Endothelial cell of umbilical vein (primary cell): ENCODE measurements at regions not wholly inside any gene's neighbourhood (a gene's known extent, or its start where the extent isn't known, plus 50 kb on each side); places are given as distances from the start of the nearest gene placed in this dataset.

Source experiments
- EZH2 ChIP-seq: IDR thresholded peaks from 2 replicates; pipeline ENCODE4 v1.6.1; 2012; ENCODE audit warnings: borderline replicate concordance, low read depth, mild to moderate bottlenecking, moderate library complexity, low read length, inconsistent platforms; ENCODE audit not compliant: severe bottlenecking
- MYC ChIP-seq: IDR thresholded peaks from one replicate; pipeline ENCODE4 v1.6.1; 2011; ENCODE audit warnings: mild to moderate bottlenecking, low read depth, low read length
- POLR2AphosphoS5 ChIP-seq: IDR thresholded peaks from 2 replicates; pipeline ENCODE4 v1.6.1; 2012; ENCODE audit warnings: low read depth, mild to moderate bottlenecking, control low read depth, low read length, moderate library complexity; ENCODE audit not compliant: insufficient read depth
- TF ChIP-seq, protein P1 (sequence below), 2 donors: IDR thresholded peaks; 1 replicate in 1 of 2; 2 replicates in 1 of 2; pipeline ENCODE4 v1.5.1; 2011; ENCODE audit warnings: low read length in 2 of 2, mild to moderate bottlenecking in 2 of 2, moderate library complexity in 2 of 2, control low read depth in 1 of 2, inconsistent platforms in 1 of 2, low read depth in 1 of 2; ENCODE audit not compliant: insufficient read depth in 1 of 2; ENCODE audit errors: extremely low read depth in 1 of 2
- TF ChIP-seq, protein P2 (sequence below): IDR thresholded peaks from 2 replicates; pipeline ENCODE4 v1.6.1; 2011; ENCODE audit not compliant: insufficient read depth, insufficient read length

DNA sequence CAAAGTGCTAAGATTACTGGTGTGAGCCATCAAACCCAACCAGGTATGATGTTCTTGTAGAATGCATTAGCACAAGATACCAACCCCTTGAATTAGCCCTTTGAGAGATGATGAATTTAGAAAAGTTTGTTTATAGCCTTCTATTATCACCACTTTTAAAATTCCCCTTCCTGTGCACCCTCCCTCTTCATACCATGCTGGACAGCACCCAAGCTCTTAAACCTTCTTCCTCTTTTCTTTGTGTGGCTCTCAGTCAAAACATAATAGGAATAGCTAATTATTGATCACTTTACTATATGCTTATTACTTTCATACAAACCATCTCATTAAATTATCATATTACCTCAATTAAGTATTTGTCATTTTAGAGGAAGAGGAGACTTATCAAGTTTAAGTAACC lies 87.6 kb upstream of the TMED7 start:
- TF ChIP-seq, protein P1, sequence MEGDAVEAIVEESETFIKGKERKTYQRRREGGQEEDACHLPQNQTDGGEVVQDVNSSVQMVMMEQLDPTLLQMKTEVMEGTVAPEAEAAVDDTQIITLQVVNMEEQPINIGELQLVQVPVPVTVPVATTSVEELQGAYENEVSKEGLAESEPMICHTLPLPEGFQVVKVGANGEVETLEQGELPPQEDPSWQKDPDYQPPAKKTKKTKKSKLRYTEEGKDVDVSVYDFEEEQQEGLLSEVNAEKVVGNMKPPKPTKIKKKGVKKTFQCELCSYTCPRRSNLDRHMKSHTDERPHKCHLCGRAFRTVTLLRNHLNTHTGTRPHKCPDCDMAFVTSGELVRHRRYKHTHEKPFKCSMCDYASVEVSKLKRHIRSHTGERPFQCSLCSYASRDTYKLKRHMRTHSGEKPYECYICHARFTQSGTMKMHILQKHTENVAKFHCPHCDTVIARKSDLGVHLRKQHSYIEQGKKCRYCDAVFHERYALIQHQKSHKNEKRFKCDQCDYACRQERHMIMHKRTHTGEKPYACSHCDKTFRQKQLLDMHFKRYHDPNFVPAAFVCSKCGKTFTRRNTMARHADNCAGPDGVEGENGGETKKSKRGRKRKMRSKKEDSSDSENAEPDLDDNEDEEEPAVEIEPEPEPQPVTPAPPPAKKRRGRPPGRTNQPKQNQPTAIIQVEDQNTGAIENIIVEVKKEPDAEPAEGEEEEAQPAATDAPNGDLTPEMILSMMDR (IDR thresholded peaks at IDR 0.05; ENCODE audit: extremely low read depth in 1 of 2, insufficient read depth in 1 of 2, low read depth in 1 of 2, low read length in 2 of 2), result no peak
- TF ChIP-seq, protein P2, sequence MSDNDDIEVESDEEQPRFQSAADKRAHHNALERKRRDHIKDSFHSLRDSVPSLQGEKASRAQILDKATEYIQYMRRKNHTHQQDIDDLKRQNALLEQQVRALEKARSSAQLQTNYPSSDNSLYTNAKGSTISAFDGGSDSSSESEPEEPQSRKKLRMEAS, result no peak
- TF ChIP-seq EZH2 (no peak), POLR2AphosphoS5 (no peak), MYC (no peak)
